ENCODE measurements at regions not wholly inside any gene's neighbourhood (a gene's known extent, or its start where the extent isn't known, plus 50 kb on each side); places are given as distances from the start of the nearest gene placed in this dataset.

GRCh38 chr7:13416544-13416943 is 572.9 kb downstream of the ETV1 start:
- Histone ChIP-seq H4K20me1 (ENCODE audit: low read depth, low read length) (no peaks in the 10 kb centered on the region), H3K79me2 (ENCODE audit: insufficient read depth, low read length) (no peaks in the 10 kb centered on the region), H3K36me3 (ENCODE audit: low read length) (peaks cover 17% of the 10 kb centered on the region), H3K9ac (ENCODE audit: low read length) (no peak overlapping the region), H3K27ac (ENCODE audit: low read depth, low read length) (peak overlapping the region; percentile 78), H2AFZ (ENCODE audit: low read depth, low read length, severe bottlenecking) (no peak overlapping the region), H3K4me3 (ENCODE audit: insufficient read depth, low read length, poor library complexity, severe bottlenecking) (no peak overlapping the region), H3K9me3 (ENCODE audit: insufficient read depth, low read length) (peaks cover 24% of the 10 kb centered on the region; the same call in 1 of the 2 replicates), H3K27me3 (ENCODE audit: low read length) (no peaks in the 10 kb centered on the region), H3F3A (ENCODE audit: insufficient read depth) (peaks cover 11% of the 10 kb centered on the region), H3K9me2 (replicated peaks; ENCODE audit: insufficient read depth, low read length) (no peaks in the 10 kb centered on the region), H3K4me2 (ENCODE audit: low read depth, low read length, poor library complexity, severe bottlenecking) (no peak overlapping the region)
- TF ChIP-seq CTCF (IDR thresholded peaks at IDR 0.05; ENCODE audit: insufficient read depth, low read length, poor library complexity, severe bottlenecking) (no peak), EZH2phosphoT487 (conservative IDR thresholded peaks at IDR 0.05; ENCODE audit: low read length) (no peak)

- Histone ChIP-seq H3K9ac (ENCODE audit: low read length) (no peak overlapping the region), H3K4me2 (ENCODE audit: low read depth, low read length, poor library complexity, severe bottlenecking) (no peak overlapping the region), H3K79me2 (ENCODE audit: insufficient read depth, low read length) (no peaks in the 10 kb centered on the region), H3K9me2 (replicated peaks; ENCODE audit: insufficient read depth, low read length) (no peaks in the 10 kb centered on the region), H3K4me3 (ENCODE audit: insufficient read depth, low read length, poor library complexity, severe bottlenecking) (no peak overlapping the region), H4K20me1 (ENCODE audit: low read depth, low read length) (no peaks in the 10 kb centered on the region), H3K36me3 (ENCODE audit: low read length) (peaks cover 19% of the 10 kb centered on the region), H3K27me3 (ENCODE audit: low read length) (no peaks in the 10 kb centered on the region), H3F3A (ENCODE audit: insufficient read depth) (peaks cover 5% of the 10 kb centered on the region; the same call in 1 of the 2 replicates), H3K9me3 (ENCODE audit: insufficient read depth, low read length) (peaks cover 42% of the 10 kb centered on the region; the same call in 1 of the 2 replicates), H2AFZ (ENCODE audit: low read depth, low read length, severe bottlenecking) (no peak overlapping the region), H3K27ac (ENCODE audit: low read depth, low read length) (no peak overlapping the region)
- TF ChIP-seq EZH2phosphoT487 (conservative IDR thresholded peaks at IDR 0.05; ENCODE audit: low read length) (no peak), CTCF (IDR thresholded peaks at IDR 0.05; ENCODE audit: insufficient read depth, low read length, poor library complexity, severe bottlenecking) (no peak)
These were observed 568.7 kb downstream of the ETV1 start for GRCh38 chr7:13420726-13421125.

- Histone ChIP-seq H3F3A (ENCODE audit: insufficient read depth) (peaks cover 5% of the 10 kb centered on the region; the same call in 1 of the 2 replicates), H3K36me3 (ENCODE audit: low read length) (peaks cover 16% of the 10 kb centered on the region), H3K4me3 (ENCODE audit: insufficient read depth, low read length, poor library complexity, severe bottlenecking) (no peak overlapping the region), H3K27me3 (ENCODE audit: low read length) (no peaks in the 10 kb centered on the region), H3K4me2 (ENCODE audit: low read depth, low read length, poor library complexity, severe bottlenecking) (no peak overlapping the region), H3K9me2 (replicated peaks; ENCODE audit: insufficient read depth, low read length) (no peaks in the 10 kb centered on the region), H4K20me1 (ENCODE audit: low read depth, low read length) (no peaks in the 10 kb centered on the region), H3K9me3 (ENCODE audit: insufficient read depth, low read length) (peaks cover 39% of the 10 kb centered on the region; the same call in 1 of the 2 replicates), H3K79me2 (ENCODE audit: insufficient read depth, low read length) (no peaks in the 10 kb centered on the region), H3K9ac (ENCODE audit: low read length) (no peak overlapping the region), H2AFZ (ENCODE audit: low read depth, low read length, severe bottlenecking) (no peak overlapping the region), H3K27ac (ENCODE audit: low read depth, low read length) (no peak overlapping the region)
- TF ChIP-seq CTCF (IDR thresholded peaks at IDR 0.05; ENCODE audit: insufficient read depth, low read length, poor library complexity, severe bottlenecking) (no peak), EZH2phosphoT487 (conservative IDR thresholded peaks at IDR 0.05; ENCODE audit: low read length) (no peak)
These were observed 567.7 kb downstream of the ETV1 start for GRCh38 chr7:13421776-13422175.

Measured in SU-DHL-6 (cell line).